NCI-H526 treated with DMSO at 0.1 percent for 48 hours (cell line): ENCODE measurements at regions not wholly inside any gene's neighbourhood (a gene's known extent, or its start where the extent isn't known, plus 50 kb on each side); places are given as distances from the start of the nearest gene placed in this dataset.
"Not testable (repeated sequence)": the region's sequence is repeated elsewhere in the genome, so short reads cannot be mapped to it uniquely, and the experiment has no call there.

Experiments
- DNase-seq: peaks from one replicate; lab custom pipeline; 2025; lab: John Stamatoyannopoulos, UW

DNA sequence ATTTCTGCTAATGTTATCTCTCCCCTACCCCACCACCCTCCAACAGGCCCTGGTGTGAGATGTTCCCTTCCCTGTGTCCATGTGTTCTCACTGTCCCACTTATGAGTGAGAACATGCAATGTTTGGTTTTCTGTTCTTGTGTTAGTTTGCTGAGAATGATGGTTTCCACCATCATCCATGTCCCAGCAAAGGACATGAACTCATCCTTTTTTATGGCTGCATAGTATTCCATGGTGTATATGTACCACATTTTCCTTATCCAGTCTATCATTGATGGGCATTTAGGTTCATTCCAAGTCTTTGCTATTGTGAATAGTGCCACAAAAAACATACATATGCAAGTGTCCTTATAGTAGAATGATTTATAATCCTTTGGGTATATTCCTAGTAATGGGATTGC, 104.5 kb downstream of the ZNF33B start:
- not testable (repeated sequence) for DNase-seq

DNA sequence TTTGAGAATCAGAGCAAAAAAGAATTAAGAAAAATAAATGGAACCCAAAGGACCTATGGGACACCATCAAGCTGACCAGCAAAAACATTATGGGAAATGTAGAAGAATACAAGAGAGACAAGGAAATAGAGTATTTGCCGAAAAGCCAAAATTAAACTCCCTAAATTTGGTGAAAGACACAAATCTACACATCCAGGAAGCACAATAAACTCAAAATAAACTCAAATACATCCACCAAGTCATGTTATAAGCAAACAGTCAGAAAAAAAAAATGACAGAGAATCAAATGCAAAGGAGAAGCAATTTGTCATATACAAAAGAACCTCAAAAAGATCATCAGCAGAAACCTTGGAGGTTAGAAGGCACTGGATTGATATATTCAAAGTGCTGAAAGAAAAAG, 105.4 kb downstream of the ZNF33B start:
- DNase-seq: no peak

GRCh38 chr10:42523098-42523497, 115.3 kb downstream of the ZNF33B start:
- DNase-seq: no peak

GRCh38 chr10:42519761-42520460, 118.5 kb downstream of the ZNF33B start:
- DNase-seq: no peak

DNA sequence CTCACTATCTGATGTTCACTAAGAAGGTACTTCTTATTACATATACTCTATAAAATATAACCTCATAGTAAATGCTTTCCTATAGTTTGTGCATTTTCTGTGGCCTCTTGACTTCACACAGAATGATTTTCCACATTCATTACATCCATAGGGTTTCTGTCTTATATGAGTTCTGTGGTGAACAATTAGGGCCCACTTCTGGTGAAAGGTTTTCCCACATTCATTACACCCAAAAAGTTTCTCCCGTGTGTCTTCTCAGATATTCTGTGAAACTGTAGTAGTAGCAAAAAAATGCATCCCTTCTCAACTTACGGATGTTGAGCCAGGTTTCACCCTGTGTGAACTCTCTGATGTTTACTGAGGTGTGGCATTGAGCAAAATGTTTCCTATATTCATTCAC, 119.3 kb downstream of the ZNF33B start:
- DNase-seq: no peak

DNA sequence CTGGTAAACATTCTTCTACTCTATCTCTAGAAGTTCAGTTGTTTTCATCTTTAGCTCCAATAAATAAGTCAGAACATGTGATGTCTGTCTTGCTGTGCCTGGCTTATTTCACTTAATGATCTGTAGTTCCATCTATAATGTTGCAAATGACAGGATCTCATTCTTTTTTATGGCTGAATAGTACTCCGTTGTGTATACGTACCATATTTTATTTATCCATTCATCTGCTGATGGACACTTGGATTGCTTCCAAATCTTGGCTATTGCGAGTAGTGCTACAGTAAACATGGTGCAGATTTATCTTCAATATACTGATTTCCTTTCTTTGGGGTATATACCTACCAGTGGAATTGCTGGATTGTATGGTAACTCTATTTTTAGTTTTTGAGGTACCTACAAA, 124.4 kb downstream of the ZNF33B start:
- no peak for DNase-seq

DNA sequence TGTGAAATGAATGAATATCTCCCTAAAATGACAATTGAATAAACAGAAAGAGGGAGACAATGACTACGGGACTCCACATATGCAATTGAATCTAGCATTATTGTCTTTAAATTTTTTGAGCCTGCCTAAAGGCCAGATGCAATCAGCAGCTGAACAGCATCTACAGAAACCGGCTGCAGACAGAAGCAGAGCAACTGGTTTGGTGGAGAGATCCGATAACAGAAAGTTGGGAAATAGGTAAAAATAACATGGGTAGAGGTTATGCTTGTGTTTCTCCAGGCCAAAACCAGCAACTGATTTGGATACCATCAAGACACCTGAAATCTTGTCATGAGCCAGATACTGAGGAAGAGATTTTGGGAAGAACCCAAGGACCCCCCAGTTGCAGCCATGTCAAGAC, 146.6 kb downstream of the ZNF33B start:
- no peak for DNase-seq

DNA sequence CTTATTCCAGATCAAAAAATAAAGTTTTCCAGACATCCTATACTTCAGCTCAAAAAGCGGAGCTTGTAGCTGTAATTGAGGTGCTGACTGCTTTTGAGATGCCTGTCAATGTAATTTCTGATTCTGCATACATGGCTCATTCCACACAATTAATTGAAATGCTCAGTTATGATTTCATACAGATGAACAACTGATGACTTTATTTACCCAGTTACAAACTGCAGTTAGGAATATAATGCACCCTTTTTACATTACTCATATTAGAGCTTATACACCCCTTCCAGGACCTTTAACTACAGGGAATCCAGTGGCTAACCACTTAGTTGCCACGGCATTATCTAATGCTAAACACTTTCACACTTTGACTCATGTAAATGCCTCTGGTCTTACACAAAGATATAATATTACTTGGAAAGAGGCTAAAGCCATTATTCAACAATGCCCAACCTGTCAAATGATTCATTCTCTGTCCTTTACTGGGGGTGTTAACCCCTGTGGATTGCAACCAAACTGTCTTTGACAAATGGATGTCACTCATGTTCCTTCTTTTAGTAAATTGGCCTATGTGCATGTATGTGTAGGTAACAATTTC, 147.3 kb downstream of the ZNF33B start:
- DNase-seq: no peak

DNA sequence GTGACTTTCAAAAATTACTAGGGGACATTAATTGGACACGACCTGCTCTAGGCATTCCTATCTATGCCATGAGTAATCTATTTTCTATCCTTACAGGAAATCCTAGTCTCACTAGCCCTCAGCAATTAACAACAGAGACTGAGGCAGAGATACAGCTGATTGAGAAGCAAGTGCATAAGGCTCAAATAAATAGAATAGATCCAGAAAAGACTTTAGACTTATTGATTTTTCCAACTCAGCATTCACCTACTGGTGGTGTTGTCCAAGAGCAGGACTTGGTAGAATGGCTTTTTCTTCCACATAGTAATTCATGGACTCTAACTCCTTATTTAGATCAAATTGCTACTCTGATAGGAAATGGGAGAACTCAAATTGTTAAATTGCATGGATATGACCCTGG, 148.0 kb downstream of the ZNF33B start:
- no peak for DNase-seq

DNA sequence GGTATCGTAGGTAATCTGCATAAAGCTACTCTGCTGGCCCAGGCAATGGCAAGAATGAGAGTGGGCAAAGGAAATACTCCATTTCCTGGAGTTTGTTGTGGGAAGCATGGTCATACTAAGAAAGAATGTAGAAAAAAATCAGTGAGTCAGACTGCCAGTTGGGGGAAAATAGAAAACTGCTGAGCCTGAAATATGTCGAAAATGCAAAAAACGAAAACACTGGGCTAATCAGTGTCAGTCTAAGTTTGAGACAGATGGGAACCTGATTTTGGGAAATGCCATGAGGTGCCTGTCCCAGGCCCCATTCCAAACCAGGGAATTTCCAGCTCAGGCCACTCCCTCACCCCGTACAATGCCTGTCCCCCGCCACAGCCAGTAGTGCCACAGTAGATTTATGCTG, 150.0 kb downstream of the ZNF33B start:
- DNase-seq: no peak

GRCh38 chr10:42482411-42482810, 156.0 kb downstream of the ZNF33B start:
- DNase-seq: no peak

DNA sequence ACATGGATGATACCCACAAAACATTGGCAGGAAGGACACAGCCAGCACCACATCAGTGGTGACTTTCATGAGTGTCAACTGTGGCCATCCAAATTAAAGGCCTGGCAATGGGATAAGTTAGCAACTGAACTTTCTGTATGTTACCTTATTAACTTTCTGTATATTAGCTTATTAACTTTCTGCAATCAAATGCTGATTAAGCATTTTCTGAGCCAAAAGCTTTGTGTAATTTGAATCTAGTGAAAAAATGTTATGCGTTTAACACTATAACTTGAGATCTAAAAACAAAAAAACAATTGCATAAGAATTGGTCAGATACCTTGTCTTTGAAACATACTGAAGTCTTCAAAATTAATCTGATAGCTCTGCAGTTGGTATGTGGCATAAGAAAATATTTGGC, 159.3 kb downstream of the ZNF33B start:
- no peak for DNase-seq

DNA sequence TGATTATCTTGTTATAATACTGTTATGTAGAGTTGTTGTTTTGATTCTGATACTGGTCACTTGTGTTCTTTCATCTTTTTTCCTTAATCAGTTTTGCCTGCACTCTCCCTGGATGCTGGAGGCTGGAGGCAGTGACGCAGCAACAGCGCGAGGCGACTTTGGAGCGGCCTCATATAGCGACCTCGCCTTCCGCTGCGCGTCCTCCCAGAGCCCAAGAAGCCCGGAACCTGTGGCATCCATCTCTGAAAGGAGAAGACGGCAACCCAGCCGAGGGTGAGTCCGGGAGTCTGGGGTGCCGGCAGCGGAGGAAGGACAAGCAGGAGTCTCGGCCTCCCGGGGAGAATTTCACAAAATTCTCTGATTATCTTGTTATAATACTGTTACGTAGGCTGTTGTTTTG, 161.2 kb downstream of the ZNF33B start:
- DNase-seq: no peak

GRCh38 chr10:42476101-42476500, 162.3 kb downstream of the ZNF33B start:
- no peak for DNase-seq

DNA sequence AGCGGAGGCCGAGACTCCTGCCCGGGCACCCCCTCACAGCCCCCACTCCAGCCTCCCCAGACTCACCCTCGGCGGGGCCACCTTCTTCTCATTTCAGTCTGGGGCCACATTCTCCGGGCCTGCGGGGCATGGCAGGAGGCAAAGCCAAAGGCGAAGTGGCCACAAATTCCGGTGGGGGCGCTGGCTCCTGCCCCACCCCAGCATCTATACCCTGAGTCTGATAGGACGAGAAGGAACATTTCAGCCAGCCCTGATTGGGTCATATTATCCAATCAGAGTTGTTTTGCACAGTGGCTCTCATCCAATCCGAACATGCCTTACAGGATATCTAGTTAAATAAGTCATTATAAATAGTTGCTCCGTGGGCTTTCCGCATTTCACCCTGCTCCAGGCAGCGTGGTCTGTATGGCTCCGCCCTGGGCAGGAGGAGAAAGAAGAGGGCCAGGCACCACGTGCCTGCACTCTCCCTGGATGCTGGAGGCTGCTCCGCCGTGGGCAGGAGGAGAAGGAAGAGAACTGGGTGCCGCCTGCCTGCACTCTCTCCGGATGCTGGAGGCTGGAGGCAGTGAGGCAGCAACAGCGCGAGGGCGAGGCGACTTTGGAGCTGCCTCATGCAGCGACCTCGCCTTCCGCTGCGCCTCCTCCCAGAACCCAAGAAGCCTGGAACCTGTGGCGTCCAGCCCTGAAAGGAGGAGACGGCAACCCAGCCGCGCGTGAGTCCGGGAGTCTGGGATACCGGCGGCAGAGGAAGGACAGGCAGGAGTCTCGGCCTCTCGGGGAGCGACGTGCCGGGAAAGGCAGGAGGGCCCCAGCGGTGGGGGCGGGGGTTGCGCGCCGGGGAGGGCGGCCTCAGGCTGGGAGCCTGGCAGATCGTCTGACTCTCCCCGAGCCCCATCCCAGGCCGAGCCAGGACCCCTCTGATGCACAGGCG, 162.9 kb downstream of the ZNF33B start:
- no peak for DNase-seq

- no peak for DNase-seq
Observed at GRCh38 chr10:42454313-42454712, 184.1 kb downstream of the ZNF33B start.

DNA sequence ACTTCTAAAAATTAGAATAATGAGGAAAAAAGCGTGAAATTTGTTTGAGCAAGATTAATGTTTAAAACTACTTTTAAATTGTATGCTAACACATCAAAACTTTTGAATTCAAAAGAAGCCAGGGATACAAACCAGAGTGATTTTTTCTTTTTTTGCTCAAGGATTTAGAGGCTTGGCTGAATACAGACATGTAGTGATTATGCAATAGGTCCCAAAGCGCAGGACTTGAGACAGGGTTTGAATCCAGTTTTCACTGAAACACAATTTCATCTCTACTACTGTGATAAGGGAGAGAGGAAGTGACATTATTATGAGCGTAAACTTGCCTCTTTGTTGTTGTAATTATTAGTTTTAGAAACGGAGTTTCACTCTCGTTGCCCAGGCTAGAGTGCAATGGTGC, 207.3 kb downstream of the ZNF33B start:
- DNase-seq: no peak

DNA sequence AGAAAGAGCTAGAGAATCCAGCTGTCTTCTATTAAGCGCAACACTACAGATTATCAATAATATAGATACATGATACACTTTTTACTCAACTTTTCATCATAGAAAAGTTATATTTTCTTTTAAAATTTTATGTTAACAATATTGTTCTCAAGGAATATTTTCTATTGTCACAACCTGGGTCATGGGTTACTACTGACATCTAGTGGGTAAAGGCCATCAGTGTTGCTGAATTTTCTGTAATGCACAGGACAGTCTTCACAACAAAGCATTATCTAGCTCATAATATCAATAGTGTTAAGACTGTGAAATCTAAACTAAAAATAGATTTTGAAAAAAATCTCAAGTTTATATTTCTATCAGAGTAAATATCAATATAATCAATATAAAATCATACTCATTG, 209.8 kb downstream of the ZNF33B start:
- DNase-seq: no peak

DNA sequence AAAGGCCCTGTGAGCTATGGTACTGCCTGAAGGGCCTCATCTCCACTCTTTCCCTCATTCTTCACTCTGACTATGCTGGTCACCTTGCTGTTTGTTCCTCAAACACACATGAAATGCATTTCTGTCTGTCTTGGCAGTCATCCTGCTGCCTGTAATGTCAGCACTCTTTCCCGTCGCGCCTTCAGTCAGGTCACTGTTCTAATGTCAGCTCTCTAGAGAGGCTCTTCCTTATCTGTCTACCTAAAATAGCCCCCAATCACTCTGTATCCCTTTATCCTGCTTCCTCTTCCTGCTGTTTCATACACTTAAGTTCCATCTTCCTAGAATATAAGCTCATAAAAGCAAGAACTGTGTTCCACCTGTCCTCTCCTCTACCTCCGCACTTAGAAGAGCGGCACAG, 215.5 kb downstream of the ZNF33B start:
- no peak for DNase-seq

- no peak for DNase-seq
Observed at GRCh38 chr10:42421812-42422211, 216.6 kb downstream of the ZNF33B start.

GRCh38 chr10:42419789-42420188, 218.6 kb downstream of the ZNF33B start:
- DNase-seq: no peak

DNA sequence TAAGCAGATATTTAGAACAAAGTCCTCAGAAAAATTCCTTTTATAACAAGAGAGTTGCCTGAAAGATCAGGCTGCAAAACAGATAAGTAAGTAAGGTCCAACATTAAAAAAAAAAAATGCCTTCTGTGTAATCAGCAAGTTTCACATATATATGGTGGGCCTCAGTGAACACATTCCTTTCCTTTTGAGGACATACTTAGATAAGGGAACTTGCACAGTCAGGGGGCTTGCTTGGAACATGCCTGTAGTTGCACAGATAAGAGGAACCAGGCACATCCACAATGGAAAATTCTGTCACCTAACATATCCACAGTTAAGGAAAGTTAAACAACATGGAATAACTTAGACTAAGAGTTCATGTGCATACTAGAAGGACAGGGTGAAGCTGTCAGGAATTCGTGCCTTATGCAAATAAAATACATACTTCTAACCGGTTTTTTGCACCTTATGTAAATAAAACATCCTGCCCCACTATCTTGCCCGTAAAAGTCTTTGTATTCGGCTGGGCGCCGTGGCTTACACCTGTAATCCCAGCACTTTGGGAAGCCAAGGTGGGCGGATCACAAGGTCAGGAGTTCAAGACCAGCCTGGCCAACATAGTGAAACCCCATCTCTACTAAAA, 257.3 kb downstream of the ZNF33B start:
- no peak for DNase-seq
